NCI-H2171 (cell line): ENCODE measurements at regions not wholly inside any gene's neighbourhood (a gene's known extent, or its start where the extent isn't known, plus 50 kb on each side); places are given as distances from the start of the nearest gene placed in this dataset.
A peak's percentile ranks its signal among the peaks of the same experiment; 100 is the strongest.

Experiments used
- DNase-seq: peaks from one replicate; lab custom pipeline; 2025; lab: John Stamatoyannopoulos, UW

DNA sequence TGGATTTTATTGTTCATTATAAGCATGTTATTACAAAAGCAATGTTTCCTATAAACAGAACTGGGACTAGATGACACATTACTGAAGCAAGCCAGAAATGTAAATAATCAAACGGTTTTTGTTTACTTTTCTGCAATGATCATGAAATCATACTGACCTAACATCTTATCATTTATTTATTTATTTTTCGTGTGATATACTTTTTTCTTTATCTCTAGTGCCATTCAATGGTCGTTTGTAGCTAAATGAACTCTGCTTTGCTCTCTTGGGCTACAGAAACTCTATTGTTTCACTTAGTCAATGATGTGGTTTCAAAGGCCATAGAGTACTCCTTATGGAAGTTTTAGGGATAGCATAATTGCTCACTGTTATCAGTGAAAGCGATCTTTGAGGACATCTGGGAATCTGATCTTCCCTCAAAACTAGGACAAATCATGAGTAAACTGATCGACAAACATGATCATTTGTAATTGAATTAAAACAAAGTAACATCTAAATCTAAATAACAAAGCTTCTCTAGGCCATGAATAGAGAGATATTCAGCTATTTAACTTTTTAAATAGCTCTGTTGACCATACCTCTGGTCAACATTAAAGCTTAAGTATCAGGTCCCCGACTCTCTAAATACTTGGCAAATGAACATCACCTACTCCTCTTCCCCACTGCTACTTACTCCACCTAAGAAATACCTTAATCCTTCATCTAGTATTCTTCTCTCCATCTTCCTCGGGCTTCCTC, 933.4 kb downstream of the TFAP2A start:
- no peak for DNase-seq

DNA sequence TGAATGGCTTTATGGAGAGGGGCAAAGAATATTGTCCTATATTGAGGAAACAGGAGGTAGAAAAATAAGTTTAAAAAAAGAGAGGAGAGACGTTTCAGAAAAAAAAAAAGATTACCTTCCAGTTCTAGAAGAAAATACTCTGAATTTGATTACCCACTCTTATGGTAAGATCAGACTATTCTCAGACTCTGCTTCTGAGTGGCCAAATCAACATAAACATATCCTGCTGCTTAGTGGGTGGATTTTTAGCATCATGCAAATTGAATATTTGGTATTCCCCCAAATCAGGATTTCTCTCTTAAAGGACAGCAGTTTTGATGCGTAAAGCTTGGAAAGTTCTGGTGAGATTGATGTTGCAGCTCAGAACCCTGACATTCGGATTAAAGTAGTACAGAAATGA, 946.6 kb downstream of the TFAP2A start:
- no peak for DNase-seq

DNA sequence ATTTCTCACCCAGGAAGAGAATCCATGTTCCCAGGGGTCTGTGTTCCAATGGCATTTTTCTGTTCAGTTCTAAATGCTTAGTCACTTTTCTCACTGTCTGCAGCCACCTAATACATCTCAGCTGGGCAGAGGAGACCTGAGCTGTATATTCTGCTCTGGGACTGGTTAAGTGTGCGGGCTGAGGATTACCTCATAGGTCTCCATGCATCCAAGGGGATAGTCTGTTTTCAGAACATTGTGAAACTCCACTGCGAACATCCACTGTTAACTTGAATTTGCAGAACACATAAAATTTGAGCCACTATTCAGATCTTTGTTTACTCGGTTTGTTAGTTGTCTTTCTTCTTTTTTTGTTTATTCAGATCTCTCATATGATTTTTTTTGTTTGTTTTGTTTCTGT, 947.1 kb downstream of the TFAP2A start:
- DNase-seq = no peak

DNA sequence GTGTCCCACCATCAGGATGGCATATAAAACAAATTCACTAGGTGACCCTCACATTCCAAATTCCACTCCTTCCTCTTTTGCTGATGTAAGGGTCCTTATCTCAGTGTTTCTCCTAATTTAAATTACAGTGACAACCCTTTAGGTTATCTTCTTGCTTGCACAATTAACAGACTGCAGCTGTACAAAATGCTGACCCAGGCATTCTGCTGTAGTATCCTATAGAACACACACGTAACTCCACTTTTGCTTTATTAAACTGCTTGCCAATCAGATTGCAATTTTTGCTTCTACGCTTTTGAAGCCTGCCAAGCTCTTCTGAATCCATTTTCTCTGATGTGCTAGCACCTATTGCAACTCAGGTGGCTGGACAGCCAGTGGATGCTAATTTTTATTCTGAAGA, 950.3 kb downstream of the TFAP2A start:
- no peak for DNase-seq

- no peak for DNase-seq
These were observed 951.6 kb downstream of the TFAP2A start for GRCh38 chr6:9463311-9463710.

GRCh38 chr6:9461188-9461587, 953.7 kb downstream of the TFAP2A start:
- DNase-seq = no peak

- no peak for DNase-seq
These were observed 956.5 kb downstream of the TFAP2A start for GRCh38 chr6:9458424-9458823.

- no peak for DNase-seq
These were observed 958.8 kb downstream of the TFAP2A start for GRCh38 chr6:9455864-9456658.

DNA sequence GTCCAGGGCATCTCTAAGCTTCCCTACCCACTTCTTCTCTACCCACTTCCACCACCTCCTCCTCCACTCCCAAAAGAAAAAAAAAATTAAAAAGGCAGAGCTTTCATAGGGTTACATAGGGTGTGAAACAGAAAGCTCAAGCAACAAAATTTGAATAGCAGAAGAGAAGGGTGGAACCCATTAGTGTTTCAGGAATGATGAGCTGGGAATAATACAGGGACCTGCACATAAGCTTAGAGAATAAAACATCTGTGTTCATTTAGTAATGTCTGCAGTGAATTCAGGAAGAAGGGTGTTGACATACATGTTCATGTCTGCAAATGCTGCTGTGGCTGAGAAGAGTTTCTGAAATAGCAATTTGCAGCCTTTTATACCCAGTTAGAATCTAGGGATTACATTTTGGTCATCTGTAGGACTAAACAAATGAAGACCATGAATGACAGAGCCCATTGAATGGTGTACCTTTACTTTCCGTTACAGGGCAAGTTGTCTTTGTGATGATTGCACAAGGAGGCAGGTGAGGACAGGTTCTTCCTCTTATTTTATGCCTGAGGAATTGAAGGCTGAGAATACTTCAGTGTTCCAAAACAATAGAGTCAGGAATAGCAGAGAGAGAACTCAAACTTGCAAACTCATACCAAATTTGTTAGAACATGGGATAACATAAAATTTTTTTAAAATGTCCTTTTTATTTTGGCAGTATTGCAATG, 975.1 kb downstream of the TFAP2A start:
- no peak for DNase-seq

DNA sequence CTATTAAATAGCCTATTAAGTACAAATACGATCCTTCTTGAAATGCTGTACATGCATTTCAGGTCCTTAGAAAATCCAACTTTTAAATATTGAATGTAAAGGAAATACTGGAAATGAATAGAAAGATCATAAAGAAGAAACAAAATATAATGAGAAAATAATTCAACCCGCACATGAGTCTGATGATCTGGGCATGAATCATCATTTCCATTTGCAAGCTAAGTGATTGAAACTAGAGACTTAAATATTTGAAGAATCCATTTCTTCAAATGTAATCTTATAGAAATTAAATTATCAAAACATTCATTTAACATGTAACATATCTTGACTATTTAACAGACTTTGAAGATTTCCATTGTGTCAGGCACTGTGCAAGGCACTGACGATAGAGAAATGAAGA, 977.0 kb downstream of the TFAP2A start:
- DNase-seq = no peak

DNA sequence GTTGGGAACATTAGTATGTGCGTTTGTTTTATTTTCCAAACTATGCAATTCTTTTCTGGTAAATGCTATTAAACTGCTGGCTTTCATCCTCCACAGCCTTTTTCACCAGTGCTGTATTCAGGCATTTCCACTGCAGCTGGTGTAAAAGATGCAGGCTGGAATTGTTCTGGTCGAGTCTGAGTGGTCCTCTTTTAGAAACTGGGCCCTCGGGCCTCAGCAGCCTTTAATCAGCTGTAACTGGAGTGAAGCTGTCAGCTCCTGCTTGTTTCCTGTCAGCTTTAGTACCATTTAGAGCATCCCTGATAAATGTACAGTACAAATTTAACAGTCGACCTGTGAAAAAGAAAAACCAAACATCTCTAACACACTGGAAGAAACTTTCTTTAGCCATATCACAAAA, 979.6 kb downstream of the TFAP2A start:
- no peak for DNase-seq

GRCh38 chr6:9431945-9432344, 982.9 kb downstream of the TFAP2A start:
- no peak for DNase-seq

DNA sequence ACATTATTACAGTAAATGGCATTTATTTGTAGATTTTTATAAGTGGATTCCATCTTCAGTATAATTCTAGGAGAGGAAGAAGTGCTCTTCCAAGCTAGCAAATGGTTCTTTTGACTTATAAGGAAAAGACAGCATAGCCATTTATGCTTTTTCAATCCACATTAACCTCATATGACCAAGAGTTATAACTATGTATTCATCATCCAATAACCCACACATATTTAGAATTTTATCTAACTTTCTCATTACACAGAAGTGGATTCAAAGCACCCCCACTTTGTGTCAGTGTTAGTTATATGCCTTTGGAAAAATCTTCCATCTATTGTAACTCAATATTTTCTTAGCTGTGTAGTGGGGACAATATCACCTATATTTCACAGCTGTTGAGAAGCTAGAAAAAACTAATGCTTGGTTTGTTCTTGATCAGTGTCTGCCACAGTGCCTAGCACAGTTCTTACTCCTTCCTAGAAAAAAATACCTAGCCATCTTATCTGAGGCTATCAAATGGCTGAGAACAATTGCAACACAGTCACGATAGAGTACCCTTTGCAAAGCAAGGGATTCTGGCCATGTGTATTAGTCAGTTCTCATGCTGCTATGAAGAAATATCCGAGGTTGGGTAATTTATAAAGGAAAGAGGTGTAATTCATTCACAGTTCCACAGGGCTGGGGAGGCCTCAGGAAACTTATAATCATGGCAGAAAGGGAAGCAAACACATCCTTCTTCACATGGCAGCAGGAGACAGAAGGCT, 986.3 kb downstream of the TFAP2A start:
- DNase-seq = no peak

DNA sequence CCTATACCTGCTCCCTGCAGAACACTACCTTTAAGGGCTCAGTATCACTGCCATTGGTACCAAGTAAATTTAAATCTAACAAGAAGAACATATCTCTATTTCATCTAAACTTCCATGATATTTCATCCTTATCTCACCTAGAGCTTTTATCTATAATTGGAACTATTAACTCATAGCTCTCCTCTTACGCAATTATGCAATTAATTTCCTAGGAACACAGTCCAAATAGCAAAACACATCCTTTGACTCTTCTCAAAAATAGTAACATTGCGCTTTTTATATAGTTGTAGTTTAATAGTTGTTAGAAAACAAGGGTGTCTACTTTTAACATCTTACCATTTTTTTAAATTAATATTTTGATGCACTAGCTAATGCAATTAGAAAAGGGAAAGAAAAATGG, 986.8 kb upstream of the SLC35B3 start:
- no peak for DNase-seq

- DNase-seq = no peak
These were observed 985.1 kb upstream of the SLC35B3 start for GRCh38 chr6:9420316-9421015.

- no peak for DNase-seq
These were observed 982.1 kb upstream of the SLC35B3 start for GRCh38 chr6:9417400-9417799.

DNA sequence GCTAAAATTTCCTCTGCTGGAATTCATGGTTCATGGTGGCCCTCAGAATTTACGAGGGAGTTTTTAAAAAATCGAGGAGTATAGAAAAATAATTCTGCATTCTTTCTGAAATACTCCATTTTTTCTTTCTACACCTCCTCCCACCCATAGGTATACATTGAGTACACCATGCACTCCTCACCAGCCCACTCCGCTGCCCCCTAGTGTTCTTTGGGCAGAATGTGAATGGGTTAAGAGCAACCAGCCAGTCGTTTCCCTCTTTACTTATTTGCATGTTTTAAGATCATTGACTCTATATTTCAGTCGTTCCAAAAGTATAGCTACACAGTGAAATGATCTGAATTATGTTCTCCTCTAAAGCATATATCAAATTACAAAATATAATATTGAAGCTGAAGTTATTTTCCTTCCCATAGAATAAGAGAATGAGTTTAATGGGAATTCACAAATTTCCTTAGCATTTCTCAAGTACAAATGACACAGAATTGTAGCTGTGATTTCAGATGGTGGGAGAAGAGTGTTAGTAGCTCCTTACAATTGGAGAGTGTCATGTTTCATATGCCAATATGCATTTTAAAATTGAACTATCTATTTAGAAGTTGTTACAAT, 977.7 kb upstream of the SLC35B3 start:
- DNase-seq = peak; percentile 10

GRCh38 chr6:9409126-9409525, 973.8 kb upstream of the SLC35B3 start:
- DNase-seq = no peak

DNA sequence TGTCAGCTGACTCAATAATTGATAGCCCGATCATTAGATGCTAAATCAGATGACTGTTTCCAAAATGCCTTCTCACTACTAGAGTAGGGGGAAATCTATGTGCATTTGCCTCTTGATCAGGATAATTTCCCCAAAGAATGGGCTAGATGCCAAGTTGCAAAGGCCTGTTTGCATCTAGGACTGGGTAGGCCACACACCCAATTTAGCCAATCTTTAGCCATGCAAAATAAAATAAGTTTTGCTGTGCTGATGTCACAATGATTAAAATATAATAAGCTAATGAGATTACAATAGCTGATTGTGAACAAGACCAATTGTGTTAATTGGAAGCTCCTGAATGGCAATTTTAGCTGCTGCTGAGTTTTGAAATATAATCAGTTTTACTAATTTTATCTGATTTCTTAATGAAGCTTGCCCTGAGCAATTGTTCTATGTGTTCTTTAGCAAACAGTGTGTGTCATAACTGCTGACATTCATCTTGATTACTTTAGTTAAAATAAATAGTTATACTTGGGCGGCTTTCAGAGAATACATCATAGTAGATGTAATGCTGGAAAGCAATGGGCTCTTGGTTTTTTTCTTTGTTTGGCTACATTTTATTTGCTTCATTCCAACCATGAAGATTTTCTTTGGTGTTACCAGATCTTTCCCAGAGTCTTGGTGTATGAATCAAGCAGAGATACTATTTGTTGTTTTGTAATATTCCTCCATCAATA, 973.2 kb upstream of the SLC35B3 start:
- no peak for DNase-seq

DNA sequence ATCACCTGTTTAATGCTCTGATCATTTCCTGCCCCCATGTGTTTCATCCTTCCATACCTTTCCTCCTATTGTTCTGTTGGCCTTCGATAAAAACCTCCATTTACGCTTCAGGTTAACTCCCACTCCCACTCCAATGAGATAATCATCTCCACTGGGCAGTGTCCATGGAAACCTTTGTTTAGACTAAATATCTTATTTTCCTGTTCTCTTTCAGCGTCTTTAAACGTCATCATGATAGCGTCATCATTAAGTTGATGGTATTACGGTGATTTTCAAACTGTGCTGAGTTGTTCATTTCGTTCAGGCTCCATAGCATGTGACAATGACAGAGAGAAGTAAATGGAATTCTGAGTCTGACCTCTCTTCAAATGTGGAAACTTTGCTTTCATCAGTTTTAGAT, 970.5 kb upstream of the SLC35B3 start:
- no peak for DNase-seq

DNA sequence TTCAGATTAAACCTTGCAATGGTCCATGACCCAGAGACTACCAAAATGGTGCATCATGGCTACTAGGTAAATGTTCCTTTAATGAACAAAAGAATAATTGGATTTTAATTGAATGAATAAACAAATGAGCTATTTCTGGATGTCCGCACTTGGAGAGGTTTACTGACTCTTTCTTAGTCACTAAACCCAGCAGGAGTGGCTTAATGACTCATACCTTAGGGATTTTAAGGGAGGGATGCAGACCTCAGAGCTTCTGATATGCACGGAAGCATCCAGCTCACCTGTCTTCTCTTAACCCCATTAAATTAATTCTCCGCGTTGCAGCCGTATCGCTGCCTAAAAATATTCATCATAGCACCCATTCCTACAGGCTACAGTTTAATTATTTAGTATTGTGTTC, 970.0 kb upstream of the SLC35B3 start:
- DNase-seq = no peak
